ENCODE measurements at regions not wholly inside any gene's neighbourhood (a gene's known extent, or its start where the extent isn't known, plus 50 kb on each side); places are given as distances from the start of the nearest gene placed in this dataset.
A peak's percentile ranks its signal among the peaks of the same experiment; 100 is the strongest.

- no peak for DNase-seq (ENCODE audit: low read depth)
Measured at GRCh38 chr7:21221130-21221529, 206.8 kb upstream of the SP4 start.

- no peak for DNase-seq (ENCODE audit: low read depth)
Measured at GRCh38 chr7:21238400-21239116, 189.3 kb upstream of the SP4 start.

DNA sequence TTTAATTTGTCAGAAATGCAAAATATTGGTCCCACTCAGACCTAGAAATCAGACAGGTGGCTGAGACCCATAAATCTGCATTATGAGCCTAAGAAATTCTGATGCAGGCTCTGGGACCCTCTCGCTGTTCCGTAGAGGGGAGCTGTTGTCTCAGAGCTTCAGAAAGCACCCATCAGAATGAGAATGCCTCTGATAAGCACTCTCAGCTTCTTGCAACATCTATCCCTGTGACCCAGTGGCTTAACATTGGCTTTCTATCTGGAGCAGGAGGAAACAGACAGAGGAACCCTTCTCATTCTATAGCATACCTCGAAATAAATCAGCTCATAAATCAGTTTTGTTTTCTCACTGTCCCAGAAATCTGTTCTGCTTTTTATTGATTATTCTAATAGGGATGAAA, 184.6 kb upstream of the SP4 start:
- DNase-seq (ENCODE audit: low read depth), result no peak

GRCh38 chr7:21251151-21251800, 176.6 kb upstream of the SP4 start:
- no peak for DNase-seq (ENCODE audit: low read depth)

DNA sequence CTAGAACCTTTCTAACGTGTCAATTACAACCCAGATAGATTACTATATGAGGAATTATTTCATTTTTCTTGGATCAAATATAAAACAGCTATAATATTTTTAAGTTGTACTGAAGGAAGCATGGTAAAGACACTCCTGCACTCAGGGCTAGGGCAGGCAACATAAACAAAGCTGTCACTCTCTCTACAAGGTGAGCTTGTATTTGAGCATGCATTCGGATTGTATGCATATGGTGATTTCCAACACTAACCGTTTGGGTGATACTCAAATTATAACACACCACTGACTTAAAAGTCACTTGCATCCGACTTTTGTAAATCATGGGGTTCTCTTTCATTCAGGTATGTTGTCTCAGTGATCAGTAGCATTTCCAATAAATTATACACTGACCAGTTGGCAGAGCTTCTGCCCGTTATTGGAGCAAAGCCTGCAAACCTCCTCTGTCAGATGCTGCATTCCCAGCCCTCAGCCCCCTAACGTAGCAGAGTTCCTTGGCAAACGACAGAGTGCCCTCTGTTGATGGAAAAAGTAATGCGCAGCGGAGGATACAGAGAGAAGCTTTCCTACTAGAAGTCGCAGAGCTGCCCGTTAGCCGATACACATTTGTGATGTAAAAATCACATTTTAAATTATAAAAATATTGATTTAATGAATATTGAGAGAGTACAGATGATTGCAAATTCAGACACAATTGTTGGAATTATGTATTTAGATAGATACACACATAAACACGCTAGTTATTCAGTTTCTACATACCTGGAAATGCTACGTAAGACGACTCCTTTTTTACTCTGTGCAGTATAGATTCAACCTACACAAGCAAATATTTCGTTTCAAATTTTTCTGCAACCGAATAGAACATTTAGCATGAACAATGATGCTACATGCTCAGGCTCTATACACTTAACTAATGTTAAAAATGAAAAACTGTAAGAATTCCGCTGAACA, 173.9 kb upstream of the SP4 start:
- DNase-seq (ENCODE audit: low read depth), result peak; percentile 50

DNA sequence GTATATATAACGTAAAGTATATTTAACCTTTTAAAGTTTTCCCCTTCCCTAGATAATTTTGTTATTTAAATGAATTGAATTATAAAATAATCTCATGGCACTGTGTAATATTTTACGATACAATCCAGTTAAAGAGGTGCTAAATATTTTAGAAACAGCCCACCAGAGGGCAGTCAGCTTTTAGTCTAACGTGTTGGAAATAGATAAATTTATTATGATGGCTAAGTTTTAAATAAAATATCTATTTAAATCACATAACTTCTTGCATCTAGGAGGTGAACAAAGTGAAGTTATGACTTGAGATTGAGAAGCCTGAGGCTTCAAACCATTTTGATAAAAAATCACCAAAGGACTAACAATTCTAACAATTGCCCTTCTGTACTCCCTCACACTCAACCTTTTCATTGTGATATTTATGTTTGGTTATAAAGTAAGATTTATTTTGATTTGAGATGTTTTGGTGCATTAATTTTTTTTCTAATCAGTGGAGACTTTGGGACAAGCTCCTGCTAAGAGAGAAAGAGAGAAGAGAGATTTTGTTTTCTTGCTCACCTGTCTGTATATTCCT, 171.5 kb upstream of the SP4 start:
- DNase-seq (ENCODE audit: low read depth), result peak; percentile 39

DNA sequence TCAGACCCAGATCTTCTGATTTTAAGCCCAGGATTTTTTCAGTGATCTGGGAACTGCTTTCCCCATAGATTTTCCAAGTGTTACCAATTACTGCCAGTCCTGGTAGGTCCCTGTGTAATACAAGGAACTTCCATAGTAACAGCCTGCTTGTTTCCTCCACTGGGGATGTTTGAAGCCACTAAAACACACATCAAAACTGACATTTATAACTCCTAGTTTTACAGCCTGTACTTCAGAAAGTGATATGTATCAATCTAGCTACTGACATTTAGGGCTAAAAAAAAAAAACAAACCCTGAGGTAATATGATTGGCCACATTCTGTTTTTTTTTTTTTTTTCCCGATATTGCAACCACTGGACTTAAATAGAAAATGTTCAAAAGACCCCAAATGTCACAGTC, 166.9 kb upstream of the SP4 start:
- DNase-seq (ENCODE audit: low read depth), result no peak

DNA sequence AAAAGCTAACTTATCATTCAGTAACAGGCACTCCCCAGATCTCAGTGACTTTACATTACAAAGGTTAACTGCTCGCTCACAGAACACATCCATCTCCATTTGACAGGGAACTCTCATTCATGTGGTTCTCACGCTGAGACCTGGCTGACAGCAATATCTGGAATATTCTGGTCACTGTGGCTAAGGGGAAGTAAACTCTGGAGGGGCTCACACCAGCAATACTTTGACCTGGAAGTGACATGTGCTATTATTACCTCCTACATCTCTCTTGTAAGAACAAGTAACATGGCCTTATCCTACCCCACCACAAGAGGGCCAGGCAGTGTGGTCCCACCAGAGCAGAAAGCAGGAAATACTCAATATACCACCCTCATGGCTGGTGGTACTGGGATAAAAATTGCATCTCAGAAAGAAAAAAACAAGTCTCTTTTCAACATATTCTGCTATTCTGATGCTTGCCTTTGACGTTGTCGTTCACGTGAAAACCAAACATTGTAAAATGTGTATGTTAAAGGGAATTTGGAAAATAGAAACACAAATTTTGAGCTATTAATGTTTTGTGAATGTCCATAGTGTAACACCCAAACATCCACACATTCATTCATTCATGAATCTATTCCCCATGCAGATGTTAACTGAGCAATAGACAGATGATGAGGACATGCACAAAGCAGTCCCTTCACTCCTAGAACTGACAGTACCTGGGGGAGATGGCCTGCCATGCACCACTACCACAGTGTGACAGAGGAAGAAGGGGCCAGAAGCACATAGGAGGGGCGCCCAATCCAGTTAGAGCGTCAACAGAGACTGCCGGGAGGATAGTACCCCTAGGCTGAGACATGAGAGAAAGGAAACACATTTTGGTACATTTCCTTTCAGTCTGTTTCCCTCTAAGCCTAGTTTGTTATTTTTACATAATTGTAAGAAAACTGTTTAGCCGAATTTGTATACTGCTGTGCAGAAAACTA, 166.0 kb upstream of the SP4 start:
- peak; percentile 27 for DNase-seq (ENCODE audit: low read depth)

- DNase-seq (ENCODE audit: low read depth), result no peak
Measured at GRCh38 chr7:21269021-21269420, 158.9 kb upstream of the SP4 start.

DNA sequence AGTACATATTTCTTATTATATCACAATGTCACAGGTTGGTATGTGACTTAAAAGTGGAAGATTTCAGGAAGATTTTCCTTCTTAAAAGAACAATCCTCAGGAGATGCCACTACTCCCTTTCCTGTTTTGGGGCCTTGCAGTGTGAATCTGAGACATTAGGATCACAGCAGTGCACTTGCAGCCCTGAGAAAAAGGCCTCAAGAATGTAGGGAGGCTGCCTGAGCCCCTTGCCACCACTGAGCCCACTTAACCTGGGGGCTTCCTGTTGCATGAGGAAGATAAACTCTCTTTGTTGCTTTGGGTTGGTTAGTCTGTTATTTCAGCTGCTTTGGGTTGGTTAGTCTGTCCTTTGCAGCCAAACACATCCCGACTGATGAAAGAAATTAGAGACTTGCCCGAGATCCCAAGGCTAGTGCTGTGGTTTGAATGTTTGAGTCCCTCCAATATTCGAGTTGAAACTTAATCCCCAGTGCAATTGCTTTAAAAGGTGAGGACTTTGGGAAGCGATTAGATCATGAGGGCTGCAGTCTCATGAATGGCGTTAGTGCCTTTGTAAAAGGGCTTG, 151.3 kb upstream of the SP4 start:
- DNase-seq (ENCODE audit: low read depth), result no peak

DNA sequence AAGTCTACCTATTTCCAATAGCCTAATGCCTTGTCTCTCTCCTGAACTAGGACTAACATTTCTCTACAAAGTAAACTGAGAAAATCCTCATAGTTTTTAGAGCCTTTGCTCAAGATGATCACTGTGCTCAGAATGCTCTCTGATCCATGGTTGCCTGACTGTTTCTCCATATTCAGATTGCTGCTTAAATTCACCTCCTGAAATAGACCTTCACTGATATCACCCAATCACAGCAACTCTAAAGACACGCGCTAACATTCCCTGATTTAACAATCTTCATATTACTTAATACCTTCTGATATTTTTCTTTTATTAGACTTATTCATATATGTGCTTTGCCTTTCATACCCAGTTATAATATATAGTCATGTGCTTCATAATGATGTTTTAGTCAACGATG, 148.9 kb upstream of the SP4 start:
- DNase-seq (ENCODE audit: low read depth), result no peak

DNA sequence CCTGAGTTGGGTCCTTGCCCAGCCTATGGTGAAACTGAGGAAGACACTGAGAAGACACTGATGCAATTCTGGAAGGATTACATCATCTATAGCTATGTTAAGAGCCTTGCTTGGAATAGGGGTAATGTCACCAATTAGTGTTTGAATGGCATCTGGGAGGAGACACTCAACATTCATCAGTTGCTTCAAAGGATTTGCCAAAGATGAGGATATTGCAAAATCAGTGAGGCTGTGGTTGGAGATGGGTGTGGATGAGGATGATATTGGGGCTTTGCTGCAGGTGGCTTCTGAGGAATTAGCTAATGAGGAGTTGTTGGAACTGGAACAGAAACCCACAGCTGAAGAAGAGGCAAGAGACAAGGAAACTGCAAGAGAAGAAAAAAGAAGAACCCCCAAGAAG, 146.7 kb upstream of the SP4 start:
- no peak for DNase-seq (ENCODE audit: low read depth)

DNA sequence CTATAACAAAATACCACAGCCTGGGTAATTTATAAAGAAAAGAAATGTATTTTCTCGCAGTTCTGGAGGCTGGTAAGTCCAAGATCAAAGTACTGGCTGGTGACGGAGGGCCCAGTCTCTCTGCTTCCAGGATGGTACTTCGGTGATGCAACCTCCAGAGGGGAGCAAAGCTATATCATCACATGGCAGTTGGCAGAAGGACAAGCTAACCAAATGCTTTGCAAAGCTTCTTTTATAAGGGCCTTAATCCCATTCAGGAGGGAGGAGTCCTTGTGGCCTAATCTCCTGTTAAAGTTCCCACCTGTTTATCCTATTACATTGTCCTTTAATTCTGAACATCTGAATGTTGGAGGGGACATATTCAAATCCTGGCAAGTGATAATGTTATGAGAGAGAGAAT, 134.1 kb upstream of the SP4 start:
- no peak for DNase-seq (ENCODE audit: low read depth)

DNA sequence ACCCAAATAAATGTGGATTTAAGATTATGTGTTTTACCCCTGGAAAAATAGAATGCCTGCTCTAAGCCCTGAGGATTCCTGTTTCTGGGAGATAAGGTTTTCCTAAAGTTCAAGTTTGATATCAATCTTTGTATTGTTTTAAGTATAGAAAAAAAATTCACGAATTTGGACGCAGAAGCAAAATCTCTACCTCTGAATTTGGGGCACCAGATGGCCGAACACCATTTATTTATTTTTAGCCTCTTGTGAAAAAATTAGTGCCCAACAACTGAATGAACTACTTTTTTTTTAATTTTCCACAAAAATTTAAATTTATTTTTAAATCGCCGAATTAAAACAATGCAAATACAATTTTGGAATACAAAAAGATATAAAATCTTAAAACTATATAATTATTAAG, 128.1 kb upstream of the SP4 start:
- DNase-seq (ENCODE audit: low read depth), result no peak

DNA sequence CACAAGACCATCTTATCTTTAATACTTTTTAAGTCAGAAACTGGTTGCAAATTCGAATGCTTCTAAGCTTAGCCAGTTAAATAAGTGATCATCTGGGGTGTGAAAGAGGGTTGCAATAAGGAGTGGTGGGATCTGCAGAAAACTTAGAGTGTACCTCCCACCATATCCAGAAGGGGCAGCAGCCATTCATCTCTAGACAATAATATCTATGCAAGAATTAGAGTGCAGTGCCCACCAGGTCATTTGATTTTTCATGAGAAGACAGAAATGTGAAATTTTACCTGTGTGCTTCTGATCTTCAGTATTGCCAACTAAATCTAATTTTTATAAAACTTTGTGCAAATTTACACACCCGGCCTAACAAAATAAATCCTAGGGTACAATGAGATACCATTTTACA, 127.2 kb upstream of the SP4 start:
- no peak for DNase-seq (ENCODE audit: low read depth)

- no peak for DNase-seq (ENCODE audit: low read depth)
Measured at GRCh38 chr7:21304808-21305375, 123.0 kb upstream of the SP4 start.

- DNase-seq (ENCODE audit: low read depth), result no peak
Measured at GRCh38 chr7:21305455-21306235, 122.2 kb upstream of the SP4 start.

DNA sequence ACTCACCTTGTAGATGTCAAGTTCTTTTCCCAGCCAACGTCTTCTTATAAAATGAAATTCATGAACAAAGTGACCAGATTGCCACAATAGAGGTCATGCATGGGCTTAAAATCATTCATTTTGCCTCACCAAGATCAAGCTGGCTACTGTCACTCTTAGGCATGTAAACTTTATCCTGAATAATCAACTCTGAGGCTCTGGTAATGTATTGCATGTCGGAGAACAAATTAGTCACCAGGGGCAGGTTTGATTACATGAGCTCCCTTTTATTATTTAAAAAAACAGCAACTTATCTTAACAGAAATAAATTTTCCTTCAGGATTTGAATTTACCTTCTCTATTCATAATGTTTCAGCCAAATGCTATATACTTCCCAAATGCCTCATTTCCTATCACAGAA, 112.9 kb upstream of the SP4 start:
- no peak for DNase-seq (ENCODE audit: low read depth)

DNA sequence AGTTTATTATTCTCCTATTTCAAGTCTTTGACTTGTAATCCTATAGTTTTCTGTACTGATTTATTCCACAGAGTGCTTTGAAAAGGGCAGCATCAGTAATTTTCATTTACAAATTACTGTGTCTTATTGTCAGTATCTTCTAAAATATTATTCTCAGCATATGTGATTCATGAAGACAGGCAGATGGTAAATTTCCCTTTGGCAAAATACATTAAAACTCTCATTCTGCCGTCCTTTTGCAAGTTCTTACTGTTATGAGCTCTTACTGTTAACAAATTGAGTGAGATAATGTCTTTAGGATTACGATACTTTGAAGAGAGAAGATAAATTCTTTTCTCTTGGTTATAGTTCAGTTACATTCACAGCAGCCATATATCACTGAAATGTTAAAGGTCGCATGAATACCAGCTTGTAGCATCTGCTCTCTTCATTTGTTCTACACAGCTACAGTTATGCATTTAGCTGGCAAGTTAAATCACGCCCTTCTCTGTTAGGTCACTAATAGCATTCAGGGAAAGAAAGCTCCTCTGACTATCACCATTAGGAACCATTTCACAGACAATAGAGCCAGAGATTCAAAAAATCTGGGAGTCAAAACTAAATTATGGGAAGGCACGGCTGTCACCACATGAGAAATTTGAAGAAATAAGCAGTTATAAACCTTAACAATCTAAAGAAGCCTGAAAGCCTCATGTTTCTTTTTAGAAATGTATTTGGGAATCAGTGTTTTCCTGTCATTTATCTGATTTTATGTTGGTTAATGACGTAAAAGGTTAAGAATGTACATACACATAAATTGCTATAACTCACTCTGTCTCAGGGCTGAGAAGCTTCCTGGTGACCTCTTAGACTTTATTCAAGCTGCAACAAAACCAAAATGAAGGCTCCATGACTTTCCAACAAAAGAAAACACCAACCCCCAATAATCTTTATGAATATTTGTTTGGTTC, 109.6 kb upstream of the SP4 start:
- peak; percentile 17 for DNase-seq (ENCODE audit: low read depth)
